H1 (cell line): ENCODE measurements at regions not wholly inside any gene's neighbourhood (a gene's known extent, or its start where the extent isn't known, plus 50 kb on each side); places are given as distances from the start of the nearest gene placed in this dataset.

ENCODE experiments used
- ATF3 ChIP-seq: IDR thresholded peaks from 2 replicates; pipeline ENCODE4 v1.6.1; 2011; ENCODE audit warnings: low read depth, mild to moderate bottlenecking, low read length; ENCODE audit not compliant: insufficient read depth
- CHD1 ChIP-seq: IDR thresholded peaks from 2 replicates; pipeline ENCODE4 v1.6.1; 2012; ENCODE audit warnings: low read depth, low read length, improper control_type of control experiment
- CTCF ChIP-seq, 3 experiments: IDR thresholded peaks; 1 replicate in 2 of 3; 2 replicates in 1 of 3; pipeline versions ENCODE4 v1.5.1 to v1.6.1; 2011; ENCODE audit warnings: low read length in 3 of 3, mild to moderate bottlenecking in 3 of 3, inconsistent platforms in 2 of 3, low read depth in 1 of 3, moderate library complexity in 1 of 3; ENCODE audit not compliant: insufficient read depth in 1 of 3; ENCODE audit errors: control extremely low read depth in 1 of 3
- KDM5A ChIP-seq: fragments of 200-600 bp; IDR thresholded peaks from 2 replicates; pipeline ENCODE4 v1.7.1; 2012; ENCODE audit warnings: mild to moderate bottlenecking, low read length, inconsistent platforms, mixed read lengths

GRCh38 chr5:159507661-159508060, 177.4 kb upstream of the IL12B start:
- TF ChIP-seq CTCF (IDR thresholded peaks at IDR 0.05; ENCODE audit: control extremely low read depth in 1 of 3, insufficient read depth in 1 of 3, low read depth in 1 of 3, low read length in 3 of 3) (no peak), CHD1 (no peak), KDM5A (no peak), ATF3 (no peak)
